ENCODE measurements at regions not wholly inside any gene's neighbourhood (a gene's known extent, or its start where the extent isn't known, plus 50 kb on each side); places are given as distances from the start of the nearest gene placed in this dataset.

- H3K27me3 ChIP-seq (ENCODE audit: control insufficient read depth, insufficient read depth, low read length, poor library complexity, severe bottlenecking), result no peaks in the 10 kb centered on the region
- H3K27ac Mint-ChIP-seq, result no peak overlapping the region
- TF ChIP-seq CTCF (conservative IDR thresholded peaks at IDR 0.05), result no peak
- H3K27me3 Mint-ChIP-seq (ENCODE audit: insufficient read depth), result no peaks in the 10 kb centered on the region
- H3K36me3 ChIP-seq (ENCODE audit: control insufficient read depth, insufficient read depth, low read length), result no peaks in the 10 kb centered on the region
- no peaks in the 10 kb centered on the region for H3K9me3 Mint-ChIP-seq
- H3K4me1 ChIP-seq (ENCODE audit: control insufficient read depth, insufficient read depth, low read length), result no peaks in the 10 kb centered on the region
- no peak overlapping the region for H3K9ac ChIP-seq (ENCODE audit: extremely low read depth, low read length, poor library complexity, severe bottlenecking)
- H3K9me3 ChIP-seq (ENCODE audit: control insufficient read depth, low read length), result no peaks in the 10 kb centered on the region
- H3K4me3 ChIP-seq (ENCODE audit: low read length), result no peak overlapping the region
- H3K36me3 Mint-ChIP-seq (ENCODE audit: low read depth), result no peaks in the 10 kb centered on the region
- no peak for DNase-seq
- no peak overlapping the region for H3K27ac ChIP-seq (ENCODE audit: low read depth, low read length)
- no peak overlapping the region for H3K4me3 Mint-ChIP-seq
- no peaks in the 10 kb centered on the region for H3K4me1 Mint-ChIP-seq
- 80 to 95% methylated on average over 1 to 3 of the region's 3 CpGs for WGBS, 2 experiments (ENCODE audit: insufficient coverage in 1 of 2, insufficient read length in 1 of 2)
Observed at GRCh38 chr4:14675279-14675985, 326.8 kb upstream of the CPEB2 start.

- TF ChIP-seq CTCF (conservative IDR thresholded peaks at IDR 0.05), result no peak
- Mint-ChIP-seq H3K36me3 (ENCODE audit: low read depth) (no peaks in the 10 kb centered on the region), H3K4me3 (no peak overlapping the region), H3K27me3 (ENCODE audit: insufficient read depth) (no peaks in the 10 kb centered on the region), H3K27ac (no peak overlapping the region), H3K9me3 (peaks cover 3% of the 10 kb centered on the region), H3K4me1 (no peaks in the 10 kb centered on the region)
- Histone ChIP-seq H3K4me3 (ENCODE audit: low read length) (no peak overlapping the region), H3K9me3 (ENCODE audit: control insufficient read depth, low read length) (no peaks in the 10 kb centered on the region), H3K9ac (ENCODE audit: extremely low read depth, low read length, poor library complexity, severe bottlenecking) (no peak overlapping the region), H3K4me1 (ENCODE audit: control insufficient read depth, insufficient read depth, low read length) (no peaks in the 10 kb centered on the region), H3K36me3 (ENCODE audit: control insufficient read depth, insufficient read depth, low read length) (no peaks in the 10 kb centered on the region), H3K27ac (ENCODE audit: low read depth, low read length) (no peak overlapping the region), H3K27me3 (ENCODE audit: control insufficient read depth, insufficient read depth, low read length, poor library complexity, severe bottlenecking) (no peaks in the 10 kb centered on the region)
- 93% methylated on average over 3 to 5 of the region's 5 CpGs for WGBS, 2 experiments (ENCODE audit: insufficient coverage in 1 of 2, insufficient read length in 1 of 2)
- no peak for DNase-seq
Observed at GRCh38 chr4:14679906-14680305, 322.4 kb upstream of the CPEB2 start.

GRCh38 chr4:14681330-14681729, 321.0 kb upstream of the CPEB2 start:
- Mint-ChIP-seq H3K4me3 (no peak overlapping the region), H3K9me3 (peaks cover 3% of the 10 kb centered on the region), H3K27me3 (ENCODE audit: insufficient read depth) (no peaks in the 10 kb centered on the region), H3K27ac (no peak overlapping the region), H3K4me1 (no peaks in the 10 kb centered on the region), H3K36me3 (ENCODE audit: low read depth) (no peaks in the 10 kb centered on the region)
- Histone ChIP-seq H3K27me3 (ENCODE audit: control insufficient read depth, insufficient read depth, low read length, poor library complexity, severe bottlenecking) (no peaks in the 10 kb centered on the region), H3K9ac (ENCODE audit: extremely low read depth, low read length, poor library complexity, severe bottlenecking) (no peak overlapping the region), H3K36me3 (ENCODE audit: control insufficient read depth, insufficient read depth, low read length) (no peaks in the 10 kb centered on the region), H3K4me1 (ENCODE audit: control insufficient read depth, insufficient read depth, low read length) (no peaks in the 10 kb centered on the region), H3K27ac (ENCODE audit: low read depth, low read length) (no peak overlapping the region), H3K9me3 (ENCODE audit: control insufficient read depth, low read length) (no peaks in the 10 kb centered on the region), H3K4me3 (ENCODE audit: low read length) (no peak overlapping the region)
- no peak for DNase-seq
- whole genome bisulfite sequencing, 2 experiments (ENCODE audit: insufficient coverage in 1 of 2, insufficient read length in 1 of 2), result 40 to 69% methylated on average over 2 to 4 of the region's 4 CpGs
- no peak for TF ChIP-seq CTCF (conservative IDR thresholded peaks at IDR 0.05)
